PFSK-1 (cell line): ENCODE measurements at regions not wholly inside any gene's neighbourhood (a gene's known extent, or its start where the extent isn't known, plus 50 kb on each side); places are given as distances from the start of the nearest gene placed in this dataset.

Experiments used
- FOXP2 ChIP-seq: optimal IDR thresholded peaks from 2 replicates; pipeline ENCODE3; 2011; ENCODE audit warnings: borderline replicate concordance, control low read depth, inconsistent platforms; ENCODE audit not compliant: insufficient read depth; ENCODE audit errors: extremely low read length, extremely low read depth
- POLR2AphosphoS5 ChIP-seq: IDR thresholded peaks from 2 replicates; pipeline ENCODE4 v1.6.1; 2012; ENCODE audit warnings: low read depth, mild to moderate bottlenecking, control low read depth, low read length, moderate library complexity
- SIN3A ChIP-seq: IDR thresholded peaks from 2 replicates; pipeline ENCODE4 v1.6.1; 2012; ENCODE audit warnings: mild to moderate bottlenecking, low read length, moderate library complexity, borderline replicate concordance; ENCODE audit not compliant: insufficient read depth
- TAF1 ChIP-seq: IDR thresholded peaks from 2 replicates; pipeline ENCODE4 v1.6.1; 2012; ENCODE audit warnings: low read length, control low read depth, borderline replicate concordance; ENCODE audit not compliant: insufficient read depth
- TF ChIP-seq, protein P1 (sequence below), 2 experiments: IDR thresholded peaks; 2 replicates each; pipeline versions ENCODE4 v1.6.1 to v1.8.0; 2011 to 2012; ENCODE audit warnings: low read depth in 2 of 2, low read length in 2 of 2, control low read depth in 1 of 2, inconsistent platforms in 1 of 2, mild to moderate bottlenecking in 1 of 2, moderate library complexity in 1 of 2; ENCODE audit not compliant: insufficient read depth in 1 of 2

DNA sequence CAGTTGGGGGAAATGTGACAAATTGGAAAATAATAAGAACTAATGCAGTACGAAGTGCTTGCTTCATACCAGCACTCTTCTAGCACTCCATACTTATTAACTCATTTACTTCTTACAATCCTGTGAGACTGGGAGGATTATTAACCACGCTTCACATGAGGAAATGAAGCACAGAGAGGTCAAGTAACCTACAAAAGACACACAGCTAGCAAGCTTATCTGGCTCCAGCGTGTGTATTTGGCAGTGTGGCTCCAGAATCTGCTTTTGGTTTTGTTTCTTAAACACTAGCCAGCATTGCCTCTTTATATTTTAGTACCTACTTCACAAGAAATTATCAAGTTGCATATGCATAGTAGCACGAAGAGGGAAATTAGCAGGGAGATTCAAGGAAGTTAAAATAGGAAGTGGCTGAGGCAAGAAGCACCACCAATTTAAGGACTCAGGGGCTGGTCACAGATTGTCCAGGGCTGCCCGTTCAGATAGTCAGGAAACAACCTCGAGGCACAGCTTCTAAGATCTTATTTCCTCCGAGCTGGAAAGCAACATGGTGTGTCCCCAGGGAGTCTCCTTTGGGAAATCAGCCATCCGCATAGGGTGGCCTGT is 302.7 kb upstream of the PRDM1 start:
- no peak for TF ChIP-seq POLR2AphosphoS5
- no peak for TF ChIP-seq SIN3A
- no peak for TF ChIP-seq TAF1
- TF ChIP-seq, protein P1, sequence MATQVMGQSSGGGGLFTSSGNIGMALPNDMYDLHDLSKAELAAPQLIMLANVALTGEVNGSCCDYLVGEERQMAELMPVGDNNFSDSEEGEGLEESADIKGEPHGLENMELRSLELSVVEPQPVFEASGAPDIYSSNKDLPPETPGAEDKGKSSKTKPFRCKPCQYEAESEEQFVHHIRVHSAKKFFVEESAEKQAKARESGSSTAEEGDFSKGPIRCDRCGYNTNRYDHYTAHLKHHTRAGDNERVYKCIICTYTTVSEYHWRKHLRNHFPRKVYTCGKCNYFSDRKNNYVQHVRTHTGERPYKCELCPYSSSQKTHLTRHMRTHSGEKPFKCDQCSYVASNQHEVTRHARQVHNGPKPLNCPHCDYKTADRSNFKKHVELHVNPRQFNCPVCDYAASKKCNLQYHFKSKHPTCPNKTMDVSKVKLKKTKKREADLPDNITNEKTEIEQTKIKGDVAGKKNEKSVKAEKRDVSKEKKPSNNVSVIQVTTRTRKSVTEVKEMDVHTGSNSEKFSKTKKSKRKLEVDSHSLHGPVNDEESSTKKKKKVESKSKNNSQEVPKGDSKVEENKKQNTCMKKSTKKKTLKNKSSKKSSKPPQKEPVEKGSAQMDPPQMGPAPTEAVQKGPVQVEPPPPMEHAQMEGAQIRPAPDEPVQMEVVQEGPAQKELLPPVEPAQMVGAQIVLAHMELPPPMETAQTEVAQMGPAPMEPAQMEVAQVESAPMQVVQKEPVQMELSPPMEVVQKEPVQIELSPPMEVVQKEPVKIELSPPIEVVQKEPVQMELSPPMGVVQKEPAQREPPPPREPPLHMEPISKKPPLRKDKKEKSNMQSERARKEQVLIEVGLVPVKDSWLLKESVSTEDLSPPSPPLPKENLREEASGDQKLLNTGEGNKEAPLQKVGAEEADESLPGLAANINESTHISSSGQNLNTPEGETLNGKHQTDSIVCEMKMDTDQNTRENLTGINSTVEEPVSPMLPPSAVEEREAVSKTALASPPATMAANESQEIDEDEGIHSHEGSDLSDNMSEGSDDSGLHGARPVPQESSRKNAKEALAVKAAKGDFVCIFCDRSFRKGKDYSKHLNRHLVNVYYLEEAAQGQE (IDR thresholded peaks at IDR 0.05; ENCODE audit: insufficient read depth in 1 of 2, low read depth in 2 of 2, low read length in 2 of 2), result no peak
- no peak for TF ChIP-seq FOXP2

DNA sequence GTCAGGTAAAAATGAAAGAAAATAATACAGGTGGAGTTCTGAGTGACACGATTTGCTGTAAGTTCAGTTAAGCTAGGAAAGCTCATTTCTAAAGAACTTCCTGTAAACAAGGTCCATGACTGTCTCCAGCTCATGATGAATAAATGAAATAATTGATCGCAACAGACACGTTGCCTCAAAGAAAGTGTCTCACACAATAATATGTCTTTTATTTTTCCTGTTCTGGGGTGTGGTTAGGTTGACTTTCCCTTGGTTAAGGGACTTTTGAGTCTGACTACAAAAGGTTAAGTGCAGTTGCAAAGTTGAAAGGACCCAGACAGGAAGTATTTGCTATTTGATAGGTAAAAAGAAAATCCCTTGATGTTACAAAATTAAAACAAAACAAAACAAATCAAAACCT is 304.2 kb upstream of the PRDM1 start:
- TF ChIP-seq FOXP2, result no peak
- no peak for TF ChIP-seq SIN3A
- TF ChIP-seq POLR2AphosphoS5, result no peak
- TF ChIP-seq TAF1, result no peak

- TF ChIP-seq TAF1 (no peak), POLR2AphosphoS5 (no peak), SIN3A (no peak)
- TF ChIP-seq, protein P1 (IDR thresholded peaks at IDR 0.05; ENCODE audit: insufficient read depth in 1 of 2, low read depth in 2 of 2, low read length in 2 of 2), result no peak
These were observed 304.9 kb upstream of the PRDM1 start for GRCh38 chr6:105781248-105781647.

GRCh38 chr6:105780146-105780860 is 305.8 kb upstream of the PRDM1 start:
- no peak for TF ChIP-seq TAF1
- TF ChIP-seq POLR2AphosphoS5, result no peak
- TF ChIP-seq, protein P1 (IDR thresholded peaks at IDR 0.05; ENCODE audit: insufficient read depth in 1 of 2, low read depth in 2 of 2, low read length in 2 of 2), result no peak
- no peak for TF ChIP-seq FOXP2
- TF ChIP-seq SIN3A, result no peak

DNA sequence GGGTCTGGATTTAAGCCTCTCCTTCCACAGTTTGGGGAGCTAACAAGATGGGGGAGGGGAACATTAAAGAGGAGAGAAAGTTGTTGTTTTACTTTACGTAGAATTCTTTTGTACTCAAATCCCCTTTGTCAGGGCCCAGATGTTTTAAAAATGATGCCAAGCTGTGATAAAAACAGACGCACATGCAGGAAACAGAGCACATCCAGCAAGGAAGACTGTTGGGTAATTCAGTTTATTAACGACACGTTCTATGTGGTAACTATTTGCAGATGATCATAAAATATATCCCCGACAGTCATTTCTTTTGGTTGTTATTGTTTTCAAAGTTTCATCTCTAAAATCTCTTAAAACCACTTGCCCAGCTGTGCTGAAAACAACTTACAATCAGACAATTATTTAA is 307.0 kb upstream of the PRDM1 start:
- TF ChIP-seq FOXP2, result no peak
- TF ChIP-seq, protein P1 (IDR thresholded peaks at IDR 0.05; ENCODE audit: insufficient read depth in 1 of 2, low read depth in 2 of 2, low read length in 2 of 2), result no peak
- TF ChIP-seq SIN3A, result no peak
- no peak for TF ChIP-seq POLR2AphosphoS5
- TF ChIP-seq TAF1, result no peak
